HG02610 (cell line): ENCODE measurements at regions not wholly inside any gene's neighbourhood (a gene's known extent, or its start where the extent isn't known, plus 50 kb on each side); places are given as distances from the start of the nearest gene placed in this dataset.

ENCODE experiments used
- ATAC-seq: cut with Tn5 transposase; IDR thresholded peaks from one replicate; pipeline ENCODE4 v1.9.1; 2021; ENCODE audit warnings: mild to moderate bottlenecking, moderate library complexity; ENCODE audit not compliant: unreplicated experiment

DNA sequence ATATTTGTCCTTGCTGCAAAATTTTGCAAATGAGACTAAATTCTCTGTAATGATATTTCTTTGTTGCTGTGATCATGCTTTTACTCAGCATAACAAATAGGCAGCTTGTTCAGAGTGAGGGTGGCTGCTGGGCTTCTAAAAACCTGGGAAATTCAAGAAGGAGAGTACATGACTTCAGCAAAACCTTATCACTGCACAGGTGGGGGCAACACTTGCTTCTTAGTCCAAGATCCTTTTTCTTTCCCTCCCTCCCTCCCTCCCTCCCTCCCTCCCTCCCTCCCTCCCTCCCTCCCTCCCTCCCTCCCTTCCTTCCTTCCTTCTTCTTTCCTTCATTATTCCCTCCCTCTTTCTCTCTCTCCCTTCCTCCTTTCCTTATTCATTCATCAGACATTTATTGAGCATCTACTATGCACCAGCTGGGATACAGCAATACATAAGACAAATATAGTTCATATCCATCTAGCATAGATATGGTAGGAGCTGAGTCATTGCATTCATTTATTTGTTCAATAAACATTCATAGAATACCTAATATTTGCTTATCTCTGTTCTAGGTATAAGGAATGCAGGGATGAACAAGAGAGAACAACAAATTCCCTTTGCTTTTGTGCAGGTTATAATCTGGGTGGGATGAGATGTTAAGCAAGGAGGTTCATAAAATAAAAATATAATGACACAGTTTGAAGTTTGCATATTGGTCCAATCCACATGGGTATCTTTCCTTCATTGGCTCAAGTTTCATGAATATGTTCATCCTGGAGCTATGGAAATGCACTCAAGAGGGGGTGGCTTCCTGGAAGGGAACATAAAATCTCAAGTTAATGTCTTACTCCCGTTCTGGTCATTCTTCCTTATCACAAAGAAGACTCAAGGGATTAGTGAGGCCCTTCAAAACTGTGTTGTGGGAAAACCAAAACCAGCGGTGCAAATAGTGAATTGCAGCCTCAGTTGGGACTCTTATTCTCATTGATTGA lies 210.7 kb downstream of the PDCD6IP start:
- no peak for ATAC-seq

DNA sequence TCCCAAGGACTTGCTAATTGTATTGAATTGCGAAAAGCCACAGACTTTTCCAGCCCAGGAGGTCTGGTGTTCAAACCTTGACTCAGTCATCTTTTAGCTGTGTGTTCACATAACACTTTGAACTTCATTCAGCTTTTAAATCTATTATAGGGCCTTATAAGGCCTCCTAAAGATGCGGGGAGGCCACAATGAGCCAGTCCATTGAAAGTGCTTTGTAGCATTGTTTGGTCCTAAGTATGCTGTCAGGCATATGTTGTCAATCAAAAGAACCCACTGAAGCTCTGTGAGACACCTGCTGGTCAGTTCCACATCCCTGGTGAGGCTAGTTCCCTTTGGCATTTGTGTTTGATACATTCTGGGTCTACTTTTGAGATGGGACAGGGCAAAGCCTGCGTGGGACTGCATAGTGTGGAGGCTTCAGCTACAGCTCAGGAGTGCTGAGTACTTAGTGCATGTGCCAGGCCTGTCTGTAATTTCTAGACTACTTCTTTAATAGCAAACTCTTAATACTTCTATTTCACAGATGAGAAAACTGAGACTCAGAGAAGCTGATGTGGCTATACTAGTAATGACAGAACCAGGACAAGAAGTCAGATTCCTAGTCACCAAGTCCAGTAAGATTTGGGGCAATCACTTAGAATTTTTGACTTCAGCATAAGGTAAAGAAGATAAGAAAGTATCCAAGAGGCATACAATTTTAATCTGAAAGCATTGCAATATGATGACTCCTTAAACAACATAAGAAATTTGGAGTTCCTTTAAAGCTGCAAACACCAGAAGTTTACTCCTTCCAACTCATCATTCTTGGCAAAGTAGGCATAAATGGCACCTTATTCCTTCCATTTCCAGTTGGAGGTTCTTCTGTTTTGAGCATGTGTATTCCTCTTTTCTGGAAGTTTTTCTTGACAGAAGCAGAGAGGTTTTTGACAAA lies 213.0 kb downstream of the PDCD6IP start:
- no peak for ATAC-seq

DNA sequence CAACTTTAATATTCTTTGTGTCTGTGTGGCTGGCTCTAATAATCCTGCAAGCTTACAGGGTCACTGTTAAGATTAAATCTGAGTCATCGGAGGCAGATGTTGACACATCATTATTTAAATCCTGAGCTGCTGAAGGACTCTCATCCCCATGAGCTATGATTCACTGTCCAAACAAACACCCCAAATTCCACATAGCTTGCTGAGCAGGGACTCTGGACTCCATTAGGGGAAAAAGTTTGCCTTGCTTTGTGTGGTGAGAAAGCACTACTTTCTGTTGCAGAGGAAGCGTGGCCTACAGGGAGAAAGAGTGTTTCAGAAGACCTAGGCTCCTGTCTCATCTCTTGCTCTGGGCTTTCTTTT lies 213.7 kb downstream of the PDCD6IP start:
- no peak for ATAC-seq

DNA sequence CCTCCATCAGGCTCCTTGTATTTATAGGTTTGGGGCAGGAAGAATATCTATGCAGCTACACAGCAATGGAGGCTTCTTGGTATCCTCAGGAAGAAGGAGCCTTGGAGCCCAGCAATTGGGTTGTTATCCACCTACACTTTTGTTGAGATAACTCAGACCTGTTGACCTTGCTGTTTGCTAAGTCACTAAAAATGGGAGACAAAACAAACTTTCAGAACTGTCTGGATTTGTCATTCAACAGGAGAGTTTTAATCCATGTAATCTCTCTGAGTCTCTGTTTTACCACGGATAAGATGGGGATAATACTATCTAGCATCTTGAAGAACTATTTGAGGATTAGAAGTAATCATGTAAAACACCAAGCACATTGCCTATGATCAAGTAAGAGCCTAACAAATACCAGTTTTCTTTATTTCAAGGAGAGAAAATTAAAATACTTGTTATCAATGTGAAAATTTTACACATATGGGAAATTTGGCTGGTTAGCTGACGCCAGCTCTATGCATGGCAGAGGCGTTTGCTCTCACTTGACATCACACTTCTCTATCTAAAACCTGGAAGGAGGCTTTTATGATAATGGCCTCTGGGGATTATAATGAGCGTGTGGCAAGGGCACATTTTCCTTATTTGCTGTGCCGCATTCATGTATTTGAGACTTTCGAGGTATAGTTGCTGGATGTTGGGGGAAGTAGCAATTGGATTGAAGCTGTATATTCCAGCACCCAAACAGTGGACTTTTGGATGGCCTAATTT lies 215.6 kb downstream of the PDCD6IP start:
- no peak for ATAC-seq

DNA sequence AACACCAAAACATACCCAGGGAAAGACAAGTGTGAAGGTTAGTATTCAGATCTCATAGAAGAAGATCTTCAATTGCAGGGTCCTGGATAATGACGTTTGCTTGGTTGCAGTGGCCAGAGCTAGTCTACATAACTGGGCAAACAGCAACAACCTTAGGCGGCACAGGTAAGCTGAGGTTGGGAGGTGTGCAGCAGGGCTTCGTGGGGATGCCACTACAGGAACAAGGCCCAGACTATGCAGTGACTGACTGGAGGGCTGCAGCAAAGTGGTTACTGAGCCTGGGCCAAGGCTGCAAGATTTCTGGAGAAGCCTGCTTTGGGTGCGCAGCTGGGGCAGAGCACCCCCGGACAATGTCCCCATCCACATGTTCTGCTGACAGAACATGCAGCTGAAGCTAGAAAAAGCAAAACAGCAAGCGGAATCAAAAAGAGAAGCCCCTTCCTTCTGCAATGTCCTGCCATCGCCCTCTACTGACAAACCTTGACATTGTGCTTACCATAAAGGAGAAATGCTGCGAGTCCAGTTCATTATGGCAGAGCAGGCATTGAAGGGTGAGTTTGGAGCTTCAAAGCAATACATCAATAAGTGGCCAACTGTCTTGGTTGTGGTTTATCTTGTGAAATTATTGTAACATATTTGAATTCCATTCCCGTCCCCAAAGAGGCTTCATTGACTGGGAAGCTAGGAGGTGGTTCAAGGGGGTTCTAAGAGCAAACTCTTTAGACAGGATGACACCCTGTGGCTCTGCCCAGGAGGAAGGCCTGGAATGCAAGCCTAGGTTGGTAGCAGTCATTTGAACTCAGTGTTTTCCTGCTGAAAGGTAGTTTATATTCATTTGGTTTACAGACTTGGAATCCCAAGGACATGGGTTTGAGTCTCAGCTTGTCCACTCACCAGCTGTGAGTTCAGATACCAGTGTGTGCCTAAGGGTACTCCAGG lies 217.0 kb downstream of the PDCD6IP start:
- ATAC-seq, result no peak

DNA sequence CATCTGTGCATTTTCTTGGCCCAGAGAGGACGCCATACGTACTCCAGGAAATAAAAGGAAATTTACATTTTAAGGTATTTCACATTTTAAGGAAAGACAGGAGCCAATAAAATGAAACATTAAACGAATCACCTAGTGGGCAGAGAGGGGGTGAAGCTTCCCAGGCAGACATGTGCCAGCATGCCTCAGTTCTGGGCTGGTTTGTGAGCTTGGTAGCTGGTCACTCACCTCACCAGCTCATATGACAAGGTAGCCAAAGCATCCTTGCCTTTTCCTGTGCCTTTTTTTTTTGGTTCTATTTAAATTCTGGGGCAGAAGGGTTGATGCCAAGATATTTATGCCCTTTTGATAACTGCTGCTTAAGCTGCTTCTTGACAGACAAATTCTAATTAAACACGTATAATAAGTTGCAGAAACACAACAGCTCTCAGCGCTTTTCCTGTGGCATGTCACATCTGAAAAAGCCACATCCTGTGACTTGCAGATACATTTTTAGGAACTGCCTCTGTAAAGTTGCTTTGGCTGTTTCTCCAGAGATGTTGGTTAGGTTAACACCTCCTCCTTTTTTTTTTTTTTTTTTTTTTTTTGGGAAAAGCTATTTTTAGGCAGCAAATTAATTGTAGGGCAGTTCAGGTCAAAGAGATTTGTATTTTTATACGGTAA lies 218.6 kb downstream of the PDCD6IP start:
- no peak for ATAC-seq

DNA sequence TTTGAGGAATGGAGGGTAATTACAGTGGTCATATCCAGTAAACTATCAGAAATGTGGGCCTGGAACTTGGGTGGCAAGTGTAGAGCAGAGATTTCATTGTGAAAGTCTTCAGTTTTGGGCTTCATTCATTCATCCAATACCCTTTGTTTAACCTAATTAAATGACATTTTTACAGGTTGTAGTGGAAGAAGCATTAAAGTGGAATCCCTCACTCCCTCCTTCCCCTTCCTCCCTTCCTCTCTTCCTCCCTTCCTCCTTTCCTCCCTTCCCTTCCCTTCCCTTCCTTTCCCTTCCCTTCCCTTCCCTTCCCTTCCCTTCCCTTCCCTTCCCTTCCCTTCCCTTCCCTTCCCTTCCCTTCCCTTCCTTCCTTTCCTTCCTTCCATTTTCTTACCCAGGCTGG lies 219.3 kb downstream of the PDCD6IP start:
- no peak for ATAC-seq

DNA sequence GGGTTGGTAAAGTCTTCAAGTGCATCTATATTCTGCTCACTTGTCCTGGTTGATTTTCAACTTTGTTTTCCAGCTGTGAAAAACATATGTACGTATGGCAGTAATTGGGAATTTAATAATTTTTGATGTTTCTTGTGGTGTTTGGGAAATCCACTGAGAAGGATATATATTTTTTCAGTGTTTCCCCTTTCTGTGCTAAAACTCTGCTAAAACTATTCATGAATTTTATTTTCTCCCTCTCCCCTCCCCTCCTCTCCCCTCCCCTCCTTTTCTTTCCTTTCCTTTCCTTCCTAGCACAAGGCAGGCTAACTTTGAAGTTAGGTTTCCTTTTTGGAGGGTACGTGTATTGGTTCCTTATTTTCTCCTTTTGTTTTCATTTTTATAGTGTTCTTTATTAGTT lies 220.7 kb downstream of the PDCD6IP start:
- no peak for ATAC-seq

DNA sequence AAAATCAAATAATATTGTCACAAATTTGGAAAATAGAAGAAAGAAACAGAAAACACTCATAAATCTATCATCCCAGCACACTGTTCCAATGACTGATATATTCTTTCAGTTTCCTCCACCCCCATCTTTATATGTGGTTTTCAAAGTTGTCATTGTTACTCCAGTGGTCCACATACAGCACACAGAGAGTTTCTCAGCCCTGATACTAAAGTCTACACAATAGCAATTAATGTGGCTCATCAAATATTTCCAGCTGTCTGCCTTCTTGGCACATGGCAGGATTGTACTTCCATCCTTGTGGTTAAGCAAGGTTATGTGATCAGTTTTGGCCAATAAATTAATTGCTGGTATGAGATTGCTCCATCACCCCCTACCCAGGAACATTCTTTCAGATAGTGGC lies 221.7 kb downstream of the PDCD6IP start:
- no peak for ATAC-seq

DNA sequence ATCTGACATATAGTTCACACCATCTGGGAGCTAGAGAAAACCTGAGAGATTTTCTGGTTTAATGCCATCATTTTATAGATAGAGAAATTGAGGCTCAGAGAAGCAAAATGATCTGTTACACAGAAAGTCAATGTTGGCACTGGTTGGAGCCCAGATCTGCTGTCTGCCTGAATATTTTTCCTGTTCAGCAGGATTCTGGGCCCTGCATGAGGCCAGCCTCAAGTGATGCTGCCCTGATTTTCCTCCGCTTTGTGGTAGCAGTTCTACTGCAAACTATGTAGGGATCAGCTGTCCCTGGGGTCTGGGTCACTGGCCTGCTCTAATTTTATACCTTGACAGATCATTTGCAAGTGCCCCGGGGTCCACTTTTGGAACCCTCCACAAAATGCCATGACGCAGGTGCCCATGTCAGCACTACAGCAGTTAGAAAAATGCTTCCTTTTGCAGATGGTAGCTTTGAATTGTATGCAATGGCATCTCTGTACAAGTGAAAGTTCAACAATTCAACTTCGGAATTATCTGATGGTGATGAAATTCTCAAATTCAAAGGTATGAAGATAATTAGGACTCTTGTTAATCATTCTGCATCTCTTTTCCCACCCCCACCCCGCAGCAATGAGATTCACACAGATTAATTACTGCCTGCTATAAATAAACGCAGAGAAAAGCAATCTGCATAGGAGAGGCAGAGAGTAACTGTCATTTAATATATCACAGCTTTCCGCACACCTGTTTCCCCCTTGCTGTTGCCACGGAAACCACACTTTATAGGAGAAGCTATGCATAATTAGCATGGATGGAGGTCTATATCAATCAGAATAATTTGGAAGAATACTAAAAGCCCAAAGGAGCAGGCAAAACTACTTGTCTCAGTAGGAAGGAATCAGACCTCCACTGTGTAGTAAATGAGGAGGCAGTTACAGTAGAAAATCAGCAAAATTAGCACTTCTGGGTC lies 222.6 kb downstream of the PDCD6IP start:
- ATAC-seq, result no peak

DNA sequence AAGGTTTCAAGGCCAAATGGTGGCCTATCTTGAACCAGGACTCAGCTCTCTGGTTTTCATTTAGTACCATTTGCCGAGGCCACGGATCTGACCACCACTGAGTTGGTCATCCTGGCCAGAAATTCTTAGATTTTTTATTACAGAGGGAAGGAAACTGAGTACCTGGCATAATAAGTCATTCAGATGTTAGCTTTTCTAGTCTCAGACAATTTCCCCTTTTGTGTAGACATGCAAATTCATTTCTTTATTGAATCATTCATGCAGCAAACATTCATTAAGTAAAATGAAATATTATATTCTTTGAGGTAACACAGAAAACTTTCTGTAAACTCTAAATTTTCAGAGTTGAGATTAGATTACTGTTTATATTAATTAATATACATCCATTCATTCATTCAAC lies 223.7 kb downstream of the PDCD6IP start:
- no peak for ATAC-seq

DNA sequence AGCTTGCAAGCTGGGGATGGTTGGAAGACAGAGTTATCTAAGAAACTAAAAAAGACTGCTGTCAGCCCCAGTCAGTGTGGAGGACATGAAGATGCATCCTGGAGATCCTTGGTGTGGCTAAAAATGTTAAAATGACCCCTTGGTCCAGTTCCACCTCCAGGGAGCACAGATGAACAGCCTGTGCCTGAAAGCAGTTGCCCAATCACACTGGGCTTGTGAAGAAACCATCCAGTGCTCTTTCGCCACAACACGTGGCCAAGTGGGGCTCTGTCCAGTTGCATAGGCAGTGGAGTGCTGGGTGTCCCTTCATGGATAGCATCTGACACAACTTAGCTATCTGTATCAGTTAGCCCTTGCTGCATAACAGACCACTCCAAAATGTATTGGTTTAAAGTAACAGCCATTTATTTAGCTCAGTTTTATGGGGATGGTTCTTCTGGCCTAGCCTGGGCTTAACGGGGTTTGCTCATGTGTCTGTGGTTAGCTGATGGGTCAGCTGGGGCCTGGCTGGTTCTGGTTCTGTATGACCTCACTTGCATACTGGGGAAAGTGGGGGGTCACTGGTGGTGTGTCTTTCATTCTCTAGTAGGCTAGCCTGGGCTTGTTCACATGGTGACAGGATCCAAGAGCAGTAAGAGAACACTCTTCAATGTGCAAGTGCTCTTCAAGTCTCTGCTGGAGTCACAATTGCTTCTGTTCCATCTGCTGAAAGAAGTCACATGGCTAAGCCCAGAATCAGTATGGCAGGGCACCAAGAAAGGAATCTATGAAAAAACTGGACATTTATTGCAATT lies 226.2 kb downstream of the PDCD6IP start:
- no peak for ATAC-seq

DNA sequence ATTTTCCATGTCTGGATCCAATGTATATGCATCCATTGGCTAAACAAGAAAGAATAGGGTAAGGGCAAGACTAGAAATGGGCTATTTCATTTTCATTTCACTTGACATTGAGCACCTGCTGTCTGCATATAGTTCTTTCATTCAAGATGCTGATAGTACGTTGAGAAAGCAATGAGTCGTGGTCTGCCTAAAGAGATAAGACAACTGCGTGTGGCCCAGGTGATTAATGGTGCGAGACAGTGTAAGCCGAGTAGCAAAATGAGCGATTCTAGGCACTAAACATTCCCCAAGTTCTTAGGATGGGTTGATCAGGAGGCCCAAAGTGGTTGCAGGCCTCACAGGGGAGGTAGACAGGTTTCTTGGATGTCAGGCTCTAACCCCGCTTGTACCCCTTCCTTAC lies 235.4 kb downstream of the PDCD6IP start:
- no peak for ATAC-seq

DNA sequence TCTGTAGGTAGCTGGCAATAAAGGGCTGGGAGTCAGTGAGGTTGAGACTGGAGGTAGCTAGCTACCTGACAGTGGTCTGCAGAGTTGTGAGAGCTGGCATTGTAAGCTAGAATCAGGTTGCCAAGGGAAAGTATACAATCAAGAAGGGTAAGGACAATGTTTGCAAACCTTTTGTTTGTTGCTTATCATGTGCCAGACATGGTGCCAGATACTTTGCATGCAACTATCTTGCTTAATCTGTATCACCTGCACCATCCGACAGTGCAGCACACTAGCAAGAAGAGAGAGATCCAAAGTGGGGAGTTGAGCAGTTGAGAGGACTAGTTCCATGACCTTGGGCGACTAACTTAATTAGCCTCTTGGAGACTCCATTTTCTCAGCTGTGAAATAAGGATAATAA lies 236.4 kb downstream of the PDCD6IP start:
- ATAC-seq, result no peak

DNA sequence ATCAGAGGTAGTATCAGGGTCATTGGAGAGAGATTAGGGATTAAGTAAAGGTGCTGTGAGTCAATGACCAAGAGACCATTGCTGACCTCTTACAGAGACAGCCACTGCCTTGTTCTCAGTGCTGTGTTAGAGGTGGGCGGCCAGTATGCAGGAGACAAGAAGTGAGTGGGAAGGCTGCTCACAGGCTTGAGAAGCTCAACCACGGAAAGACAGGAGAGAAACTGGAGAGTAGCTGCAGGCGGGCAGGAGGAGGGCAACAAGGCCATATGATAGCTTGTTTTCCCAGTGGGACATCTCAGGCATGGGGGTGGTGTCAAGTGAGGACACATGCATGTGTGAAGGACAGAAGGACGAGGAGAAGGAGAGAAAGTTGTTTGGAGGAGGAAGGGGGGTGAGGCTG lies 237.3 kb downstream of the PDCD6IP start:
- ATAC-seq, result no peak

DNA sequence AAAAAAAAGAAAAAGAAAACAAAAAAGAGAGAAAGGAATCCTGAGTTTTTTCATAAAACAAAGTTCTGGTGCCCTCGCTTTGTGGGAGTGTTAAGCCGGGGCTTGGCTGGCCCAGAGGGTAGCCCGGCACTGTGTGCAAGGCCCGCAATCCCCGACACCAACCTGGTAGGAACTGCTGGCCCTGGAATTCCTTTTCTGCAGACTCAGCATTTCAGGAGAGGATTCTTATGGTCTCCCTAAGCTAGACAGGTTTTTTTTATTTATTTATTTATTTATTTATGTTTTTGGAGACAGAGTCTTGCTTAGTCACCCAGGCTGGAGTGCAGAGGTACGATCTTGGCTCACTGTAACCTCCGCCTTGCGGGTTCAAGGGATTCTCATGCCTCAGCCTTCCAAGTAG lies 238.8 kb downstream of the PDCD6IP start:
- ATAC-seq, result no peak

DNA sequence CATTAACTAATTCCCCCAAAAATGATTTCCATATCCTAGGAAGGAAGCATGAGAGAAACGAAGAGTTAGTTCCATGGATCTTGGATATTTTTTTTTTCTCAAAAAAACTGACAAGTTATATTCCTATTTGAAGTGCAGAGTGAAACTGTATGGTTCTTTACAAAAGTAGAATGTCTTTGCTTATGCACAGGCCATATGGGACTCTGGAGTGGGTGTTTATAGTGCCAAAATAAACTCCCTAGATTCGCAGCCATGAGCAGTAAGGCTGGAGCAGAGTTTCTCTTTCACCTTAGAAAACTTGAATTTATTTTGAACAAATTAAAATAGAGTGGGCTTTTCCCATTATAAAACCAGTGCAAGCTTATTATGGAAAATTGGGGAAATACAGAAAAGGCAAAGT lies 239.7 kb downstream of the PDCD6IP start:
- ATAC-seq, result no peak

DNA sequence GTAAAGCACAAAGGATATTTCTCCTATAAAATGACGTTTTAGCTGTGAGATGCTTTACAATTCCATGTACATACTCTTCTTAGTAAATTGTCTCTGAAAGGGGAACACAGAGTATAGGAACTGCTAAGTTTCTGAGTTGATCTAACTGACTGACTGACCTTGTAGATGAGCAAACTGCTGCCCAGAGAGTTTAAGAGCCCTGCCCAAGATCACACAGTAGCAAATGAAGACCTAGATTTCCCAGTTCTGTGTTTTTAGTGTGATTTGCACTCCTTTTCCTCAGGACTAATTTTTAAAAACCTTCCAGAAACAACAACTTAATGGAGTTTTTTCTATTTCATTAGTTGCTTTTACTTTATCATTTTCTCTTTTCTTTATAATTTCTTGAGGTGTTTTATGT lies 247.7 kb downstream of the PDCD6IP start:
- ATAC-seq, result no peak
